ENCODE measurements at regions not wholly inside any gene's neighbourhood (a gene's known extent, or its start where the extent isn't known, plus 50 kb on each side); places are given as distances from the start of the nearest gene placed in this dataset.
A peak's percentile ranks its signal among the peaks of the same experiment; 100 is the strongest.

- DNase-seq = no peak
- Histone ChIP-seq H3K27ac (peak overlapping the region in 1 of 4 donors; percentile 39), H3K9me3 (no peaks in the 10 kb centered on the region), H3K4me3 (no peak overlapping the region), H3K27me3 (no peaks in the 10 kb centered on the region), H3K4me1 (peaks cover 0 to 16% (median 4%) of the 10 kb centered on the region in 3 donors), H3K36me3 (no peaks in the 10 kb centered on the region)
- no peak for TF ChIP-seq POLR2A (IDR thresholded peaks at IDR 0.05)
- no peak for TF ChIP-seq CTCF (IDR thresholded peaks at IDR 0.05)
- intact Hi-C loops (cut with DNase I) = no loop called here
- 52 to 57% methylated on average over 6 to 11 of the region's 12 CpGs for WGBS, 2 donors
Observed at GRCh38 chr10:121655254-121656144, 57.3 kb upstream of the FGFR2 start.

DNA sequence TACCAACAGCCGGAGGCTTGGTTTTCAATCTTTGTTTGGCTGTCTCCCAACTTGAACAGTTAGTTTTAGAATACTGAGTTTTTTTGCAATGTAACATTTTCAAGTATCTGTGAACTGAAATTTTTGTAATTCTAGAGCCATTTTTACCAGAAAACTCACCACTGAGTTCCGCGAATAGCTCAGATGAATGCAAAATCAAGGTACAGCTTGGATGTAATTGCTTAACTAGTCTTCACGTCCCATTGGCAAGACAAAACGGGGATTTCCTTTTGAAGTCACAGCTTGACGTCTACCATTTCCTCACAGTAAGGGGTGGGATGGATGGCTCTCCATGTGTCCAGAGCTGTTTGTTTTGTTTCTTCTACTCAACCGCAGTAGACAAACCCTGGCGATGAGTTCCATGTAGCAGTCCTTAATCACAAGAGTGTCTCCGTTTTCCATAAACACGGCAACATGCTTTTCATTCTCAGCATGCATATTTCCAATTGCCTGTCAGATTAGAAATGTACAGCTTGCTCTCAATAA, 55.8 kb upstream of the FGFR2 start:
- no peaks in the 10 kb centered on the region for H3K9me3 ChIP-seq
- H3K27me3 ChIP-seq = no peaks in the 10 kb centered on the region
- peaks cover 0 to 16% (median 4%) of the 10 kb centered on the region in 3 donors for H3K4me1 ChIP-seq
- H3K36me3 ChIP-seq = no peaks in the 10 kb centered on the region
- no peak overlapping the region for H3K4me3 ChIP-seq
- WGBS, 2 donors = 77 to 80% methylated on average over 10 of the region's 10 CpGs
- H3K27ac ChIP-seq = no peak overlapping the region
- TF ChIP-seq CTCF (IDR thresholded peaks at IDR 0.05) (no peak), POLR2A (IDR thresholded peaks at IDR 0.05) (no peak)
- intact Hi-C loops (cut with DNase I) = no loop called here
- no peak for DNase-seq

GRCh38 chr10:121653608-121654007, 55.4 kb upstream of the FGFR2 start:
- TF ChIP-seq CTCF (IDR thresholded peaks at IDR 0.05) (no peak), POLR2A (IDR thresholded peaks at IDR 0.05) (no peak)
- 80 to 89% methylated on average over 8 of the region's 8 CpGs for WGBS, 2 donors
- Histone ChIP-seq H3K9me3 (no peaks in the 10 kb centered on the region), H3K4me1 (peaks cover 0 to 16% (median 4%) of the 10 kb centered on the region in 3 donors), H3K27ac (no peak overlapping the region), H3K36me3 (no peaks in the 10 kb centered on the region), H3K4me3 (no peak overlapping the region), H3K27me3 (peaks cover 0 to under 1% (median 0%) of the 10 kb centered on the region in 4 donors)
- intact Hi-C loops (cut with DNase I) = no loop called here
- DNase-seq = no peak

DNA sequence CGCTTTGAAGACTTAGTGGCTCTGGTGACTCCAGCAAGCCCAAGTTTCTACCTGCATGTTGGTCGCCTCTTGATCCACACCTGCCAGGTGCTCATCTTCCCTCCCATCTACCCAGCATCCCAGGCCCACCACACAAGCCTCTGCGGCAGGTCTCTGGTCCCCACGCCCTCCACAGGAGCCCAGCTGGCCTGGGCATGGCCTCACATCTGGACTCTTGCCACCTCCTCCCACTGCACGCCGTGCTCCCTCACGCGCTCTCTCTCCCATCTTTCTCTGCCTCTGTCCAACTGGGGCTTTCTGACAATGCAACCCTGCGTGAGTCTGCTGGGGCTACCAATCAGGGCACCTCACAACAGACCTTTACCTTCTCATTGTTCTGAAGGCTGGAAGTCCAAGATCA, 50.2 kb upstream of the FGFR2 start:
- 87 to 90% methylated on average over 9 of the region's 9 CpGs for WGBS, 2 donors
- H3K4me1 ChIP-seq = no peaks in the 10 kb centered on the region
- H3K27me3 ChIP-seq = peaks cover 0 to 5% (median 0%) of the 10 kb centered on the region in 4 donors
- intact Hi-C loops (cut with DNase I) = no loop called here
- H3K27ac ChIP-seq = no peak overlapping the region
- H3K36me3 ChIP-seq = no peaks in the 10 kb centered on the region
- H3K4me3 ChIP-seq = no peak overlapping the region
- DNase-seq = no peak
- H3K9me3 ChIP-seq = no peaks in the 10 kb centered on the region
- TF ChIP-seq POLR2A (IDR thresholded peaks at IDR 0.05) (no peak), CTCF (IDR thresholded peaks at IDR 0.05) (no peak)

DNA sequence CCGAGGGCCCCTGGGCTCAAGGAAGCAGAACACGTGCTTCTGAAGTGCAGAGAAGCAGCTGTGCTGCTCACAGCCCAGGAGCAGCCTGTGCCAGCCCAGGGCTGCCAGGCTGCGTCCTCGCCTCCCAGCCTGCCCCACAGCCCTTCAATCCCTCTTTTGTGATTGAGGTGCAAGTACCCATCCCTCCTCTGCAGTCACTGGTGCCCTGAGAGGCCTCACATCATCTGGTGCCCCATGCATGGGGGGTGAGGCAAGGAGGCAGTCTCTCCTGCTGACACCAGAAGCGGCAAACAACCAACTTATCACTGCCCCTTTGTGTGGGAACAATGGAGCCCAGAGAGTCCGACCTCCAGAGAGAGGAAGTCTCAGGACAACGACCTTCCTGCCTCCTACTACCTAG, 49.8 kb upstream of the FGFR2 start:
- Histone ChIP-seq H3K27ac (no peak overlapping the region), H3K4me1 (no peaks in the 10 kb centered on the region), H3K27me3 (peaks cover 0 to 5% (median 0%) of the 10 kb centered on the region in 4 donors), H3K36me3 (no peaks in the 10 kb centered on the region), H3K9me3 (no peaks in the 10 kb centered on the region), H3K4me3 (no peak overlapping the region)
- intact Hi-C loops (cut with DNase I) = no loop called here
- WGBS, 2 donors = 56% methylated on average over 5 of the region's 7 CpGs; no CpG with 5 or more reads in 1 of the 2 donors
- no peak for TF ChIP-seq CTCF (IDR thresholded peaks at IDR 0.05)
- no peak for TF ChIP-seq POLR2A (IDR thresholded peaks at IDR 0.05)
- no peak for DNase-seq

All from esophagus squamous epithelium (tissue), 5 donors.